ENCODE measurements at regions not wholly inside any gene's neighbourhood (a gene's known extent, or its start where the extent isn't known, plus 50 kb on each side); places are given as distances from the start of the nearest gene placed in this dataset.

DNA sequence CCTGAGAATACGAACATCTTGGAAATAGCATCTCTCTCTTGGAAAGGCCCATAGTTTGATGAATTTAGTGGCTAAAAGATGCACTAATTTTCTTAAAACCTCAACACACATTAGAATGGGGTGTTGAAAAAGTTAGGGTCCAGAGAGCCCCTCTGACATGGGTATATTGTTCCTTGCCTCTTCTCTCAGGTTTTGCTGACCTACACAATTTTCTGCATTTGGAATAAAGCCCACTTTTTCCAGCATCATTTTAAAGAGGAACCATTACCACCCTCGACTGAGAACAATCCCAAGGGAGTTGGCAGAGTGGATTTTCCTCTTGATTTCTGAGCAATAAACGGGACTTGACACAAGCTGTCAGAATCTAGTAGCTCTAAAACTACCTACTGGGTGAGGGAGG is 156.1 kb downstream of the PMP22 start:
- no peak for TF ChIP-seq POLR2A (IDR thresholded peaks at IDR 0.05)
- TF ChIP-seq, protein P1, sequence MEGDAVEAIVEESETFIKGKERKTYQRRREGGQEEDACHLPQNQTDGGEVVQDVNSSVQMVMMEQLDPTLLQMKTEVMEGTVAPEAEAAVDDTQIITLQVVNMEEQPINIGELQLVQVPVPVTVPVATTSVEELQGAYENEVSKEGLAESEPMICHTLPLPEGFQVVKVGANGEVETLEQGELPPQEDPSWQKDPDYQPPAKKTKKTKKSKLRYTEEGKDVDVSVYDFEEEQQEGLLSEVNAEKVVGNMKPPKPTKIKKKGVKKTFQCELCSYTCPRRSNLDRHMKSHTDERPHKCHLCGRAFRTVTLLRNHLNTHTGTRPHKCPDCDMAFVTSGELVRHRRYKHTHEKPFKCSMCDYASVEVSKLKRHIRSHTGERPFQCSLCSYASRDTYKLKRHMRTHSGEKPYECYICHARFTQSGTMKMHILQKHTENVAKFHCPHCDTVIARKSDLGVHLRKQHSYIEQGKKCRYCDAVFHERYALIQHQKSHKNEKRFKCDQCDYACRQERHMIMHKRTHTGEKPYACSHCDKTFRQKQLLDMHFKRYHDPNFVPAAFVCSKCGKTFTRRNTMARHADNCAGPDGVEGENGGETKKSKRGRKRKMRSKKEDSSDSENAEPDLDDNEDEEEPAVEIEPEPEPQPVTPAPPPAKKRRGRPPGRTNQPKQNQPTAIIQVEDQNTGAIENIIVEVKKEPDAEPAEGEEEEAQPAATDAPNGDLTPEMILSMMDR (IDR thresholded peaks at IDR 0.05) = no peak

Measured in right lobe of liver (tissue), 4 donors.